ENCODE measurements at regions not wholly inside any gene's neighbourhood (a gene's known extent, or its start where the extent isn't known, plus 50 kb on each side); places are given as distances from the start of the nearest gene placed in this dataset.

- TF ChIP-seq CTCF (IDR thresholded peaks at IDR 0.05; ENCODE audit: control insufficient read depth, extremely low read depth, insufficient read depth): no peak
- no peak for DNase-seq (ENCODE audit: low read depth)
- H3K4me3 ChIP-seq (ENCODE audit: low read depth, low read length): no peak overlapping the region
Observed at GRCh38 chr4:122313006-122313646, 65.7 kb upstream of the ADAD1 start.

DNA sequence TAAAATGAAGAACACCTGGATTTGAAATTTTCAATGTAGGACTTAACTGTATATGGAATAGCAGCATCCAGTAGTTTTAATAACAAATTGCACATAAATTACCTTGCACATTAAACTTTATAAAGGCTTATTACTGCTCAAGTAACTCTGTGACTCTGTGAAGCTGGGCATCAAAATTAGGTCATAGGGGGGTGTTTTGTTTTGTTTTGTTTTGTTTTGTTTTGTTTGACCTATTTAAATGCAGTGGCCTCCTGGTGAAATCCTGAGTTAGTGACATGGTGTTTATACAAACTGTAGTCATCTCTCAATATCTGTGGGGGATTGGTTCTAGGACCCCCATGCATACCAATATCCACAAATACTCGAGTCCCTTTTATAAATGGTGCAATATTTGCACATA lies 51.9 kb upstream of the ADAD1 start:
- TF ChIP-seq CTCF (IDR thresholded peaks at IDR 0.05; ENCODE audit: control insufficient read depth, extremely low read depth, insufficient read depth): no peak
- no peak for DNase-seq (ENCODE audit: low read depth)
- H3K4me3 ChIP-seq (ENCODE audit: low read depth, low read length): no peak overlapping the region

- H3K4me3 ChIP-seq (ENCODE audit: low read depth, low read length): no peak overlapping the region
- no peak for DNase-seq (ENCODE audit: low read depth)
- TF ChIP-seq CTCF (IDR thresholded peaks at IDR 0.05; ENCODE audit: control insufficient read depth, extremely low read depth, insufficient read depth): no peak
Observed at GRCh38 chr4:122328893-122329292, 49.9 kb upstream of the ADAD1 start.

Measured in LNCaP clone FGC (cell line).